Epithelial cell of esophagus (primary cell): ENCODE measurements at regions not wholly inside any gene's neighbourhood (a gene's known extent, or its start where the extent isn't known, plus 50 kb on each side); places are given as distances from the start of the nearest gene placed in this dataset.
"Not testable (repeated sequence)": the region's sequence is repeated elsewhere in the genome, so short reads cannot be mapped to it uniquely, and the experiment has no call there.

Experiments
- DNase-seq: peaks from one replicate; pipeline ENCODE4 v3.0.0; 2010; ENCODE audit warnings: low read depth
- H3K4me3 ChIP-seq: 2 replicates; pipeline ENCODE4 v1.5.1; 2011; ENCODE audit warnings: mild to moderate bottlenecking, low read length, control low read depth
- CTCF ChIP-seq: IDR thresholded peaks from 2 replicates; pipeline ENCODE4 v1.5.1; 2011; ENCODE audit warnings: low read depth, mild to moderate bottlenecking, low read length, control low read depth, inconsistent platforms; ENCODE audit not compliant: insufficient read depth; ENCODE audit errors: missing control alignments

- DNase-seq, result no peak
- no peak for TF ChIP-seq CTCF
- H3K4me3 ChIP-seq, result no peak overlapping the region
Observed at GRCh38 chr4:11824566-11824965, 395.9 kb upstream of the HS3ST1 start.

- DNase-seq, result no peak
- TF ChIP-seq CTCF, result no peak
- no peak overlapping the region for H3K4me3 ChIP-seq
Observed at GRCh38 chr4:11821772-11822430, 393.2 kb upstream of the HS3ST1 start.

- no peak overlapping the region for H3K4me3 ChIP-seq
- no peak for DNase-seq
- no peak for TF ChIP-seq CTCF
Observed at GRCh38 chr4:11817088-11817487, 388.4 kb upstream of the HS3ST1 start.

- TF ChIP-seq CTCF, result no peak
- DNase-seq, result peak; percentile 36
- no peak overlapping the region for H3K4me3 ChIP-seq
Observed at GRCh38 chr4:11814758-11815157, 386.1 kb upstream of the HS3ST1 start.

- no peak overlapping the region for H3K4me3 ChIP-seq
- no peak for TF ChIP-seq CTCF
- DNase-seq, result no peak
Observed at GRCh38 chr4:11813951-11814446, 385.3 kb upstream of the HS3ST1 start.

- H3K4me3 ChIP-seq, DNase-seq: not testable (repeated sequence)
Observed at GRCh38 chr4:11811521-11811920, 382.8 kb upstream of the HS3ST1 start.

- peak; percentile 58 for DNase-seq
- peak; percentile 66 for TF ChIP-seq CTCF
- no peak overlapping the region for H3K4me3 ChIP-seq
Observed at GRCh38 chr4:11805842-11806241, 377.1 kb upstream of the HS3ST1 start.
